ENCODE measurements at regions not wholly inside any gene's neighbourhood (a gene's known extent, or its start where the extent isn't known, plus 50 kb on each side); places are given as distances from the start of the nearest gene placed in this dataset.
A peak's percentile ranks its signal among the peaks of the same experiment; 100 is the strongest.

- Histone ChIP-seq H3K9me3 (ENCODE audit: control insufficient read depth in 5 of 5, low read length in 5 of 5) (no peaks in the 10 kb centered on the region), H3K9ac (ENCODE audit: low read length in 5 of 5) (no peak overlapping the region), H3K4me3 (ENCODE audit: low read depth in 1 of 5, low read length in 5 of 5) (no peak overlapping the region), H3K27me3 (ENCODE audit: control insufficient read depth in 5 of 5, insufficient read depth in 4 of 5, low read length in 5 of 5) (peaks cover 7 to 12% (median 8%) of the 10 kb centered on the region in 5 donors), H3K4me1 (ENCODE audit: control insufficient read depth in 5 of 5, insufficient read depth in 5 of 5, low read length in 5 of 5) (peaks cover 0 to 8% (median 2%) of the 10 kb centered on the region in 5 donors), H3K36me3 (ENCODE audit: control insufficient read depth in 5 of 5, insufficient read depth in 5 of 5, low read length in 5 of 5) (no peaks in the 10 kb centered on the region), H3K27ac (ENCODE audit: low read depth, low read length) (no peak overlapping the region)
Observed at GRCh38 chr5:159405611-159406031, 75.3 kb upstream of the IL12B start.

GRCh38 chr5:159406571-159406970 is 76.3 kb upstream of the IL12B start:
- Histone ChIP-seq H3K4me1 (ENCODE audit: control insufficient read depth in 5 of 5, insufficient read depth in 5 of 5, low read length in 5 of 5) (peaks cover 0 to 8% (median 2%) of the 10 kb centered on the region in 5 donors), H3K4me3 (ENCODE audit: low read depth in 1 of 5, low read length in 5 of 5) (no peak overlapping the region), H3K36me3 (ENCODE audit: control insufficient read depth in 5 of 5, insufficient read depth in 5 of 5, low read length in 5 of 5) (no peaks in the 10 kb centered on the region), H3K9ac (ENCODE audit: low read length in 5 of 5) (no peak overlapping the region), H3K9me3 (ENCODE audit: control insufficient read depth in 5 of 5, low read length in 5 of 5) (no peaks in the 10 kb centered on the region), H3K27me3 (ENCODE audit: control insufficient read depth in 5 of 5, insufficient read depth in 4 of 5, low read length in 5 of 5) (peaks cover 7 to 12% (median 8%) of the 10 kb centered on the region in 5 donors), H3K27ac (ENCODE audit: low read depth, low read length) (no peak overlapping the region)

GRCh38 chr5:159409801-159410200 is 79.5 kb upstream of the IL12B start:
- Histone ChIP-seq H3K27me3 (ENCODE audit: control insufficient read depth in 5 of 5, insufficient read depth in 4 of 5, low read length in 5 of 5) (peaks cover 0 to 7% (median 5%) of the 10 kb centered on the region in 5 donors), H3K9ac (ENCODE audit: low read length in 5 of 5) (no peak overlapping the region), H3K27ac (ENCODE audit: low read depth, low read length) (no peak overlapping the region), H3K4me3 (ENCODE audit: low read depth in 1 of 5, low read length in 5 of 5) (no peak overlapping the region), H3K4me1 (ENCODE audit: control insufficient read depth in 5 of 5, insufficient read depth in 5 of 5, low read length in 5 of 5) (no peaks in the 10 kb centered on the region), H3K36me3 (ENCODE audit: control insufficient read depth in 5 of 5, insufficient read depth in 5 of 5, low read length in 5 of 5) (no peaks in the 10 kb centered on the region), H3K9me3 (ENCODE audit: control insufficient read depth in 5 of 5, low read length in 5 of 5) (no peaks in the 10 kb centered on the region)

- Histone ChIP-seq H3K4me1 (ENCODE audit: control insufficient read depth in 5 of 5, insufficient read depth in 5 of 5, low read length in 5 of 5) (peaks cover 0 to 4% (median 0%) of the 10 kb centered on the region in 5 donors), H3K27me3 (ENCODE audit: control insufficient read depth in 5 of 5, insufficient read depth in 4 of 5, low read length in 5 of 5) (peaks cover 0 to 5% (median 3%) of the 10 kb centered on the region in 5 donors), H3K27ac (ENCODE audit: low read depth, low read length) (no peak overlapping the region), H3K36me3 (ENCODE audit: control insufficient read depth in 5 of 5, insufficient read depth in 5 of 5, low read length in 5 of 5) (no peaks in the 10 kb centered on the region), H3K9ac (ENCODE audit: low read length in 5 of 5) (no peak overlapping the region), H3K9me3 (ENCODE audit: control insufficient read depth in 5 of 5, low read length in 5 of 5) (no peaks in the 10 kb centered on the region), H3K4me3 (ENCODE audit: low read depth in 1 of 5, low read length in 5 of 5) (no peak overlapping the region)
Observed at GRCh38 chr5:159410480-159410879, 80.2 kb upstream of the IL12B start.

- peaks cover 0 to 6% (median 0%) of the 10 kb centered on the region in 5 donors for H3K4me1 ChIP-seq (ENCODE audit: control insufficient read depth in 5 of 5, insufficient read depth in 5 of 5, low read length in 5 of 5)
- H3K4me3 ChIP-seq (ENCODE audit: low read depth in 1 of 5, low read length in 5 of 5) = no peak overlapping the region
- H3K27me3 ChIP-seq (ENCODE audit: control insufficient read depth in 5 of 5, insufficient read depth in 4 of 5, low read length in 5 of 5) = peaks cover 0 to 5% (median 0%) of the 10 kb centered on the region in 5 donors
- no peak overlapping the region for H3K9ac ChIP-seq (ENCODE audit: low read length in 5 of 5)
- H3K36me3 ChIP-seq (ENCODE audit: control insufficient read depth in 5 of 5, insufficient read depth in 5 of 5, low read length in 5 of 5) = no peaks in the 10 kb centered on the region
- H3K27ac ChIP-seq (ENCODE audit: low read depth, low read length) = no peak overlapping the region
- H3K9me3 ChIP-seq (ENCODE audit: control insufficient read depth in 5 of 5, low read length in 5 of 5) = no peaks in the 10 kb centered on the region
Observed at GRCh38 chr5:159411115-159411514, 80.8 kb upstream of the IL12B start.

GRCh38 chr5:159412284-159413046 is 82.2 kb upstream of the IL12B start:
- H3K36me3 ChIP-seq (ENCODE audit: control insufficient read depth in 5 of 5, insufficient read depth in 5 of 5, low read length in 5 of 5) = no peaks in the 10 kb centered on the region
- H3K4me1 ChIP-seq (ENCODE audit: control insufficient read depth in 5 of 5, insufficient read depth in 5 of 5, low read length in 5 of 5) = peaks cover 0 to 6% (median 0%) of the 10 kb centered on the region in 5 donors
- H3K27me3 ChIP-seq (ENCODE audit: control insufficient read depth in 5 of 5, insufficient read depth in 4 of 5, low read length in 5 of 5) = peaks cover 0 to 3% (median 0%) of the 10 kb centered on the region in 5 donors

GRCh38 chr5:159414021-159414420 is 83.7 kb upstream of the IL12B start:
- no peak overlapping the region for H3K4me3 ChIP-seq (ENCODE audit: low read depth in 1 of 5, low read length in 5 of 5)
- H3K9ac ChIP-seq (ENCODE audit: low read length in 5 of 5) = no peak overlapping the region
- H3K27ac ChIP-seq (ENCODE audit: low read depth, low read length) = no peak overlapping the region
- peaks cover 0 to 6% (median 0%) of the 10 kb centered on the region in 5 donors for H3K4me1 ChIP-seq (ENCODE audit: control insufficient read depth in 5 of 5, insufficient read depth in 5 of 5, low read length in 5 of 5)
- no peaks in the 10 kb centered on the region for H3K9me3 ChIP-seq (ENCODE audit: control insufficient read depth in 5 of 5, low read length in 5 of 5)
- peaks cover 0 to 3% (median 0%) of the 10 kb centered on the region in 5 donors for H3K27me3 ChIP-seq (ENCODE audit: control insufficient read depth in 5 of 5, insufficient read depth in 4 of 5, low read length in 5 of 5)
- H3K36me3 ChIP-seq (ENCODE audit: control insufficient read depth in 5 of 5, insufficient read depth in 5 of 5, low read length in 5 of 5) = no peaks in the 10 kb centered on the region

More at GRCh38 chr5:159412284-159413046, 82.2 kb upstream of the IL12B start:
- no peak overlapping the region for H3K4me3 ChIP-seq (ENCODE audit: low read depth in 1 of 5, low read length in 5 of 5)
- no peak overlapping the region for H3K27ac ChIP-seq (ENCODE audit: low read depth, low read length)
- no peak overlapping the region for H3K9ac ChIP-seq (ENCODE audit: low read length in 5 of 5)
- H3K9me3 ChIP-seq (ENCODE audit: control insufficient read depth in 5 of 5, low read length in 5 of 5) = no peaks in the 10 kb centered on the region

GRCh38 chr5:159415301-159415937 is 85.1 kb upstream of the IL12B start:
- Histone ChIP-seq H3K27me3 (ENCODE audit: control insufficient read depth in 5 of 5, insufficient read depth in 4 of 5, low read length in 5 of 5) (no peaks in the 10 kb centered on the region), H3K9ac (ENCODE audit: low read length in 5 of 5) (no peak overlapping the region), H3K36me3 (ENCODE audit: control insufficient read depth in 5 of 5, insufficient read depth in 5 of 5, low read length in 5 of 5) (no peaks in the 10 kb centered on the region), H3K4me3 (ENCODE audit: low read depth in 1 of 5, low read length in 5 of 5) (peak overlapping the region in 1 of 5 donors; percentile 29), H3K4me1 (ENCODE audit: control insufficient read depth in 5 of 5, insufficient read depth in 5 of 5, low read length in 5 of 5) (peaks cover 0 to 6% (median 0%) of the 10 kb centered on the region in 5 donors), H3K27ac (ENCODE audit: low read depth, low read length) (no peak overlapping the region), H3K9me3 (ENCODE audit: control insufficient read depth in 5 of 5, low read length in 5 of 5) (no peaks in the 10 kb centered on the region)

GRCh38 chr5:159416438-159416837 is 86.2 kb upstream of the IL12B start:
- Histone ChIP-seq H3K4me3 (ENCODE audit: low read depth in 1 of 5, low read length in 5 of 5) (no peak overlapping the region), H3K9ac (ENCODE audit: low read length in 5 of 5) (no peak overlapping the region), H3K27ac (ENCODE audit: low read depth, low read length) (no peak overlapping the region), H3K36me3 (ENCODE audit: control insufficient read depth in 5 of 5, insufficient read depth in 5 of 5, low read length in 5 of 5) (no peaks in the 10 kb centered on the region), H3K4me1 (ENCODE audit: control insufficient read depth in 5 of 5, insufficient read depth in 5 of 5, low read length in 5 of 5) (peaks cover 0 to 6% (median 0%) of the 10 kb centered on the region in 5 donors), H3K27me3 (ENCODE audit: control insufficient read depth in 5 of 5, insufficient read depth in 4 of 5, low read length in 5 of 5) (no peaks in the 10 kb centered on the region), H3K9me3 (ENCODE audit: control insufficient read depth in 5 of 5, low read length in 5 of 5) (no peaks in the 10 kb centered on the region)

GRCh38 chr5:159417170-159417569 is 86.9 kb upstream of the IL12B start:
- Histone ChIP-seq H3K9ac (ENCODE audit: low read length in 5 of 5) (no peak overlapping the region), H3K4me3 (ENCODE audit: low read depth in 1 of 5, low read length in 5 of 5) (no peak overlapping the region), H3K4me1 (ENCODE audit: control insufficient read depth in 5 of 5, insufficient read depth in 5 of 5, low read length in 5 of 5) (peaks cover 0 to 6% (median 0%) of the 10 kb centered on the region in 5 donors), H3K36me3 (ENCODE audit: control insufficient read depth in 5 of 5, insufficient read depth in 5 of 5, low read length in 5 of 5) (no peaks in the 10 kb centered on the region), H3K9me3 (ENCODE audit: control insufficient read depth in 5 of 5, low read length in 5 of 5) (no peaks in the 10 kb centered on the region), H3K27me3 (ENCODE audit: control insufficient read depth in 5 of 5, insufficient read depth in 4 of 5, low read length in 5 of 5) (no peaks in the 10 kb centered on the region), H3K27ac (ENCODE audit: low read depth, low read length) (no peak overlapping the region)

All from subcutaneous abdominal adipose tissue (tissue), 5 donors.